ENCODE measurements at regions not wholly inside any gene's neighbourhood (a gene's known extent, or its start where the extent isn't known, plus 50 kb on each side); places are given as distances from the start of the nearest gene placed in this dataset.

- Histone ChIP-seq H3K4me2 (ENCODE audit: insufficient read depth, low read length) (no peak overlapping the region), H4K20me1 (ENCODE audit: insufficient read depth, low read length) (no peaks in the 10 kb centered on the region), H3K27ac (ENCODE audit: low read length) (no peak overlapping the region), H2AFZ (ENCODE audit: low read depth, low read length) (no peak overlapping the region), H3K27me3 (ENCODE audit: insufficient read depth, low read length, poor library complexity) (no peaks in the 10 kb centered on the region), H3K4me3 (ENCODE audit: low read depth in 1 of 2, low read length in 2 of 2) (no peak overlapping the region), H3K9ac (ENCODE audit: low read depth, low read length) (no peak overlapping the region), H3K36me3 (ENCODE audit: insufficient read depth, low read length) (no peaks in the 10 kb centered on the region), H3K9me3 (ENCODE audit: insufficient read depth, low read length, severe bottlenecking) (no peaks in the 10 kb centered on the region), H3K79me2 (ENCODE audit: insufficient read depth, low read length) (no peaks in the 10 kb centered on the region), H3K4me1 (ENCODE audit: insufficient read depth, low read length) (no peaks in the 10 kb centered on the region)
- ATAC-seq (ENCODE audit: insufficient read depth, low read depth) (no peak), DNase-seq (no peak)
- TF ChIP-seq EZH2 (IDR thresholded peaks at IDR 0.05; ENCODE audit: borderline replicate concordance, low read depth, low read length, severe bottlenecking): no peak
- TF ChIP-seq, protein P1, sequence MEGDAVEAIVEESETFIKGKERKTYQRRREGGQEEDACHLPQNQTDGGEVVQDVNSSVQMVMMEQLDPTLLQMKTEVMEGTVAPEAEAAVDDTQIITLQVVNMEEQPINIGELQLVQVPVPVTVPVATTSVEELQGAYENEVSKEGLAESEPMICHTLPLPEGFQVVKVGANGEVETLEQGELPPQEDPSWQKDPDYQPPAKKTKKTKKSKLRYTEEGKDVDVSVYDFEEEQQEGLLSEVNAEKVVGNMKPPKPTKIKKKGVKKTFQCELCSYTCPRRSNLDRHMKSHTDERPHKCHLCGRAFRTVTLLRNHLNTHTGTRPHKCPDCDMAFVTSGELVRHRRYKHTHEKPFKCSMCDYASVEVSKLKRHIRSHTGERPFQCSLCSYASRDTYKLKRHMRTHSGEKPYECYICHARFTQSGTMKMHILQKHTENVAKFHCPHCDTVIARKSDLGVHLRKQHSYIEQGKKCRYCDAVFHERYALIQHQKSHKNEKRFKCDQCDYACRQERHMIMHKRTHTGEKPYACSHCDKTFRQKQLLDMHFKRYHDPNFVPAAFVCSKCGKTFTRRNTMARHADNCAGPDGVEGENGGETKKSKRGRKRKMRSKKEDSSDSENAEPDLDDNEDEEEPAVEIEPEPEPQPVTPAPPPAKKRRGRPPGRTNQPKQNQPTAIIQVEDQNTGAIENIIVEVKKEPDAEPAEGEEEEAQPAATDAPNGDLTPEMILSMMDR (IDR thresholded peaks at IDR 0.05; ENCODE audit: borderline replicate concordance, extremely low read depth, low read length, poor library complexity, severe bottlenecking): no peak
Measured at GRCh38 chr4:55012363-55013230, 112.8 kb downstream of the KDR start.

DNA sequence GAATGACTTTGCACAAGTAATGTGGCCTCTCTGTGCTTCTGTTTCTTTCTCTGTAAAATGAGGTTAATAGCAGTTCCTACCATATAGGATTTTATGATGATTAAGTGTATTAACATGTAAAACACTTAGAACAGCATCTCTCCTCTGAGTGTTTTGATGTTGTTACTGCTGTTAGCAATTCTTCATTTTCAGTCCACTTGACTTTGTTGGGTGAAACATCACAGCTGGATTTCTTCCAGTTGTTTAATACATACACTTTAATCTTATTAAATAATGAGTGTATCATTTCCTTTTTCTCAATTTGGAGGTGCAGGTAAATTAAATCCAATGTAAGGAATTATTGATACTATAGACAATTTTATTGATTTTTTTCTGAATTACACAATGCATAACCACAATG lies 113.6 kb downstream of the KDR start:
- H3K27me3 ChIP-seq (ENCODE audit: insufficient read depth, low read length, poor library complexity): no peaks in the 10 kb centered on the region
- no peak overlapping the region for H3K9ac ChIP-seq (ENCODE audit: low read depth, low read length)
- H4K20me1 ChIP-seq (ENCODE audit: insufficient read depth, low read length): no peaks in the 10 kb centered on the region
- no peak overlapping the region for H3K27ac ChIP-seq (ENCODE audit: low read length)
- H3K4me1 ChIP-seq (ENCODE audit: insufficient read depth, low read length): no peaks in the 10 kb centered on the region
- H3K4me2 ChIP-seq (ENCODE audit: insufficient read depth, low read length): no peak overlapping the region
- no peaks in the 10 kb centered on the region for H3K36me3 ChIP-seq (ENCODE audit: insufficient read depth, low read length)
- DNase-seq (no peak), ATAC-seq (ENCODE audit: insufficient read depth, low read depth) (no peak)
- H3K9me3 ChIP-seq (ENCODE audit: insufficient read depth, low read length, severe bottlenecking): no peaks in the 10 kb centered on the region
- H3K4me3 ChIP-seq (ENCODE audit: low read depth in 1 of 2, low read length in 2 of 2): no peak overlapping the region
- TF ChIP-seq, protein P1 (IDR thresholded peaks at IDR 0.05; ENCODE audit: borderline replicate concordance, extremely low read depth, low read length, poor library complexity, severe bottlenecking): no peak
- no peak for TF ChIP-seq EZH2 (IDR thresholded peaks at IDR 0.05; ENCODE audit: borderline replicate concordance, low read depth, low read length, severe bottlenecking)
- no peak overlapping the region for H2AFZ ChIP-seq (ENCODE audit: low read depth, low read length)
- no peaks in the 10 kb centered on the region for H3K79me2 ChIP-seq (ENCODE audit: insufficient read depth, low read length)

DNA sequence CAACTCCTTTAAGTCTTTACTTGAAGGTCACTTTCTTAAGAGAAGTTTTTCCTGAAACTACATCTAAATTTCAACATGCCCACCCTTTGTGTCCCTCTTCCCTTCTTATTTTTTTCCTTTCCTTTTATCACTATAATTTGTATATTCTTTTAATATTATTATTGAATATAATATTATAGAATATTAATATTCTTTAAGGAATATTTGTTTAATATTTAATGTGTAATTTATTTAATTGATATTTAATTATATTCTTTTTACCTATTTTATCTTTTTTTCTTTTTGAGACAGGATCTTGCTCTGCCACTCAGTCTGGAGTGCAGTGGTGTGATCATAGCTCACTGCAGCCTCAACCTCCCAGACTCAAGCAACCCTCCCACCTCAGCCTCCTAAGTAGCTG lies 114.8 kb downstream of the KDR start:
- Histone ChIP-seq H3K4me1 (ENCODE audit: insufficient read depth, low read length) (no peaks in the 10 kb centered on the region), H3K27me3 (ENCODE audit: insufficient read depth, low read length, poor library complexity) (no peaks in the 10 kb centered on the region), H2AFZ (ENCODE audit: low read depth, low read length) (no peak overlapping the region), H3K4me3 (ENCODE audit: low read depth in 1 of 2, low read length in 2 of 2) (no peak overlapping the region), H3K4me2 (ENCODE audit: insufficient read depth, low read length) (no peak overlapping the region), H3K27ac (ENCODE audit: low read length) (no peak overlapping the region), H3K79me2 (ENCODE audit: insufficient read depth, low read length) (no peaks in the 10 kb centered on the region), H3K36me3 (ENCODE audit: insufficient read depth, low read length) (no peaks in the 10 kb centered on the region), H3K9ac (ENCODE audit: low read depth, low read length) (no peak overlapping the region), H4K20me1 (ENCODE audit: insufficient read depth, low read length) (no peaks in the 10 kb centered on the region), H3K9me3 (ENCODE audit: insufficient read depth, low read length, severe bottlenecking) (no peaks in the 10 kb centered on the region)
- TF ChIP-seq, protein P1 (IDR thresholded peaks at IDR 0.05; ENCODE audit: borderline replicate concordance, extremely low read depth, low read length, poor library complexity, severe bottlenecking): no peak
- no peak for TF ChIP-seq EZH2 (IDR thresholded peaks at IDR 0.05; ENCODE audit: borderline replicate concordance, low read depth, low read length, severe bottlenecking)
- no peak for DNase-seq
- ATAC-seq (ENCODE audit: insufficient read depth, low read depth): no peak
